Activated CD4-positive, alpha-beta T cell treated with anti-CD3 and anti-CD28 coated beads for 24 hours (primary cell): ENCODE measurements at regions not wholly inside any gene's neighbourhood (a gene's known extent, or its start where the extent isn't known, plus 50 kb on each side); places are given as distances from the start of the nearest gene placed in this dataset.

Experiments
- DNase-seq, 2 donors: peaks; one replicate each; pipeline ENCODE4 v3.0.0-alpha.2; 2020; ENCODE audit warnings: low read depth in 2 of 2

GRCh38 chr6:41450581-41450980 lies 95.6 kb upstream of the FOXP4 start:
- no peak for DNase-seq

- no peak for DNase-seq
Measured at GRCh38 chr6:41451039-41451438, 95.1 kb upstream of the FOXP4 start.

- no peak for DNase-seq
Measured at GRCh38 chr6:41451515-41452163, 94.5 kb upstream of the FOXP4 start.

GRCh38 chr6:41452763-41453162 lies 93.4 kb upstream of the FOXP4 start:
- DNase-seq, result no peak

GRCh38 chr6:41453244-41453643 lies 92.9 kb upstream of the FOXP4 start:
- no peak for DNase-seq

GRCh38 chr6:41454189-41454789 lies 91.9 kb upstream of the FOXP4 start:
- no peak for DNase-seq

- no peak for DNase-seq
Measured at GRCh38 chr6:41455410-41455809, 90.8 kb upstream of the FOXP4 start.

GRCh38 chr6:41455818-41456217 lies 90.4 kb upstream of the FOXP4 start:
- no peak for DNase-seq

GRCh38 chr6:41457303-41457670 lies 88.9 kb upstream of the FOXP4 start:
- DNase-seq, result no peak

- no peak for DNase-seq
Measured at GRCh38 chr6:41459738-41460137, 86.4 kb upstream of the FOXP4 start.

GRCh38 chr6:41460742-41461336 lies 85.3 kb upstream of the FOXP4 start:
- DNase-seq, result no peak

GRCh38 chr6:41462033-41462432 lies 84.1 kb upstream of the FOXP4 start:
- no peak for DNase-seq

- no peak for DNase-seq
Measured at GRCh38 chr6:41463062-41463930, 82.9 kb upstream of the FOXP4 start.

- DNase-seq, result no peak
Measured at GRCh38 chr6:41464019-41464418, 82.2 kb upstream of the FOXP4 start.

GRCh38 chr6:41464481-41464880 lies 81.7 kb upstream of the FOXP4 start:
- no peak for DNase-seq

- DNase-seq, result no peak
Measured at GRCh38 chr6:41466437-41466990, 79.7 kb upstream of the FOXP4 start.

GRCh38 chr6:41467061-41467460 lies 79.1 kb upstream of the FOXP4 start:
- no peak for DNase-seq

- no peak for DNase-seq
Measured at GRCh38 chr6:41467627-41468404, 78.4 kb upstream of the FOXP4 start.

GRCh38 chr6:41469156-41470028 lies 76.8 kb upstream of the FOXP4 start:
- no peak for DNase-seq

GRCh38 chr6:41470029-41470330 lies 76.2 kb upstream of the FOXP4 start:
- DNase-seq, result no peak
